Testis (tissue), 2 donors: ENCODE measurements at regions not wholly inside any gene's neighbourhood (a gene's known extent, or its start where the extent isn't known, plus 50 kb on each side); places are given as distances from the start of the nearest gene placed in this dataset.

Experiments used
- DNase-seq: peaks from one replicate; pipeline ENCODE4 v3.0.0-alpha.2; 2019
- H3K27ac ChIP-seq, 2 donors: fragments of 200-600 bp; sonication (generic); one replicate each; pipeline ENCODE4 v1.5.1; 2019
- H3K27me3 ChIP-seq: fragments of 200-600 bp; sonication (generic); one replicate; pipeline ENCODE4 v1.5.1; 2019
- H3K36me3 ChIP-seq: fragments of 200-600 bp; sonication (generic); one replicate; pipeline ENCODE4 v1.5.1; 2017; ENCODE audit warnings: low read depth; ENCODE audit errors: missing control alignments
- H3K4me1 ChIP-seq: fragments of 200-600 bp; sonication (generic); one replicate; pipeline ENCODE4 v1.5.1; 2019
- H3K4me3 ChIP-seq, 2 donors: fragments of 200-600 bp; sonication (generic); one replicate each; pipeline ENCODE4 v1.5.1; 2017 to 2019
- H3K9me3 ChIP-seq: fragments of 200-600 bp; sonication (generic); one replicate; pipeline ENCODE4 v1.5.1; 2017
- POLR2A ChIP-seq: fragments of 450-650 bp; IDR thresholded peaks from one replicate; pipeline ENCODE4 v1.6.1; 2017; ENCODE audit warnings: antibody characterized with exemption, mild to moderate bottlenecking, moderate library complexity
- WGBS, 2 donors: methylation state at CpG; one replicate each; pipeline ENCODE4 v1.1.5; 2018; 5-methylcytosine and 5-hydroxymethylcytosine counted together
- intact Hi-C: fragments of 100-400 bp; cut with DNase I; formaldehyde crosslinking; loops from one replicate; pipeline ENCODE4 v1.15.1; 2023; ENCODE audit warnings: low total_unique reads
- TF ChIP-seq, protein P1 (sequence below), 3 experiments: fragments of 450-650 bp in 2 of 3; fragments of 200-600 bp in 1 of 3; sonication (generic) in 1 of 3; IDR thresholded peaks; one replicate each; pipeline ENCODE4 v1.5.1; 2016 to 2019; ENCODE audit warnings: antibody characterized with exemption in 3 of 3, mild to moderate bottlenecking in 2 of 3, moderate library complexity in 1 of 3

DNA sequence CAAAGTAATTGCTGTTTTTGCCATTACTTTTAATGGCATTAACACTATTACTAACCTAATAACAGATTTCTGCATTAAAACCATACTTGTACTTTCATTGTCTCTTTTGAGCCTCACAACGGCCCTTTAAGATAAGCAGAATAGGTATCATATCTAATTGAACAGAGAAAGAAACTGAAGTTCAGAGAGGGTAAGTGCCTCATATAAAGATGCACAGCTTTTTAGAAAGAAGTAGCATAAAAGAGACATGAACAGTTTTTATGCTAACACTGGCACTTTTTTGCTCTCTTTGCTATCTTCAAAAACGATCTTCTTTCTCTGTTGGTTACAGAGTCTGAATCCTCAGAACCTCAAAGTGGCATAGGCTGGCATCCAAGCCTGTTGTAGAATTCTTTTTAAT, 102.9 kb upstream of the OR5AK2 start:
- H3K4me3 ChIP-seq, result no peak overlapping the region
- no peaks in the 10 kb centered on the region for H3K9me3 ChIP-seq
- intact Hi-C loops, result no loop called here
- H3K27me3 ChIP-seq, result no peaks in the 10 kb centered on the region
- no peaks in the 10 kb centered on the region for H3K36me3 ChIP-seq
- TF ChIP-seq POLR2A, result no peak
- TF ChIP-seq, protein P1, sequence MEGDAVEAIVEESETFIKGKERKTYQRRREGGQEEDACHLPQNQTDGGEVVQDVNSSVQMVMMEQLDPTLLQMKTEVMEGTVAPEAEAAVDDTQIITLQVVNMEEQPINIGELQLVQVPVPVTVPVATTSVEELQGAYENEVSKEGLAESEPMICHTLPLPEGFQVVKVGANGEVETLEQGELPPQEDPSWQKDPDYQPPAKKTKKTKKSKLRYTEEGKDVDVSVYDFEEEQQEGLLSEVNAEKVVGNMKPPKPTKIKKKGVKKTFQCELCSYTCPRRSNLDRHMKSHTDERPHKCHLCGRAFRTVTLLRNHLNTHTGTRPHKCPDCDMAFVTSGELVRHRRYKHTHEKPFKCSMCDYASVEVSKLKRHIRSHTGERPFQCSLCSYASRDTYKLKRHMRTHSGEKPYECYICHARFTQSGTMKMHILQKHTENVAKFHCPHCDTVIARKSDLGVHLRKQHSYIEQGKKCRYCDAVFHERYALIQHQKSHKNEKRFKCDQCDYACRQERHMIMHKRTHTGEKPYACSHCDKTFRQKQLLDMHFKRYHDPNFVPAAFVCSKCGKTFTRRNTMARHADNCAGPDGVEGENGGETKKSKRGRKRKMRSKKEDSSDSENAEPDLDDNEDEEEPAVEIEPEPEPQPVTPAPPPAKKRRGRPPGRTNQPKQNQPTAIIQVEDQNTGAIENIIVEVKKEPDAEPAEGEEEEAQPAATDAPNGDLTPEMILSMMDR (IDR thresholded peaks at IDR 0.05), result no peak
- H3K4me1 ChIP-seq, result peaks cover 3% of the 10 kb centered on the region
- H3K27ac ChIP-seq, result no peak overlapping the region
- WGBS, 2 donors, result 66 to 73% methylated on average over 2 of the region's 2 CpGs
- DNase-seq, result no peak

DNA sequence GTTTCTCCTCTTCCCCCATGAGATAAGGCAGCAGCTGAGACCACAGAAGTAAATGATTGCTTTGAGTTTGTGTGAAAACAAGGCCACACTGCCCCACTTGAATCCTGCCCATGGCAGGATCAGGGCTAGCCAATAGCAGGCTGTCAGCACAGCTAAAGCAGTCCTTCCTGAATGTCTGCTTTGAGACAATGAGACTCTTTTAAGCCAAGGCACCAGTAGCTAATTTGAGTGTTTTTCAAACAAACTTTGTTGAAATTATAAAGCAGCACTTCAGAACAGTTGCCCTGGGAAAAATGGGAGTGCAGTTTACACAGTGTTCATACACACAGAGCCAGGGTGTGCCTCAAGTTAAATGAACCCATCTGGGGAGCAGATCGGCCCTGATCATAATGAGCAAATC, 103.5 kb upstream of the OR5AK2 start:
- TF ChIP-seq, protein P1 (IDR thresholded peaks at IDR 0.05), result no peak
- TF ChIP-seq POLR2A, result no peak
- DNase-seq, result no peak
- Histone ChIP-seq H3K9me3 (no peaks in the 10 kb centered on the region), H3K27me3 (no peaks in the 10 kb centered on the region), H3K27ac (no peak overlapping the region), H3K36me3 (no peaks in the 10 kb centered on the region), H3K4me3 (no peak overlapping the region), H3K4me1 (peaks cover 3% of the 10 kb centered on the region)
- WGBS, 2 donors, result 28 to 37% methylated on average over 1 of the region's 1 CpG
- intact Hi-C loops, result no loop called here

DNA sequence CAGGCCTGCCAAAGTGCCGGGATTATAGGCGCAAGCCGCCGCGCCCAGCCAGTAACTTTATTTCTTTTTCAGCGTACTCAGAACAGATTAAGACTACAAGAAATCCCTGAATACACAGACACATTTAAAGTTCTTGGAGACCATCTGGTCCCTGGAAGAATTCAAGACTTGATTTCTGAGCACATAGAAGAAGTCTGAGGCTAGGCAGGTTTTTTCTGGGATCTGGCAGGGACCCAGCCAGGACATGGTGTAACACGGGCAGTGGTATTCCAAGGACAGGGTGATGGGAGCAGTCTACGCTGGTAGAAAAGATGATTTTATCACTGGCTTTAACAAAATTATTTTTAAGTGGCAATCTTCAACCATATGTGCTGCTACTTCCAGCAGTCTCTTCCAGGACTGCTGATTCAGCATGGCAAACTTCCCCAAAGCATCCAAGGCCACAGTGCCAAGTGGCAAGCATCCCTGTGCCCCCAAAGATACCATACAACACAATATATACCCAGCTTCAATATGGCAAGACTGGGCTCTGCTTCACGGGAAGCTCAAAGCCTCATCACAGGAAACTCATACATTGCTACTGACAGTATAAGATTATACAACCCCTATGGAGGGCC, 105.2 kb upstream of the OR5AK2 start:
- TF ChIP-seq, protein P1 (IDR thresholded peaks at IDR 0.05), result no peak
- TF ChIP-seq POLR2A, result no peak
- WGBS, 2 donors, result 63 to 75% methylated on average over 9 of the region's 9 CpGs
- intact Hi-C loops, result no loop called here
- Histone ChIP-seq H3K4me3 (no peak overlapping the region), H3K27me3 (no peaks in the 10 kb centered on the region), H3K36me3 (no peaks in the 10 kb centered on the region), H3K27ac (no peak overlapping the region), H3K4me1 (peaks cover 3% of the 10 kb centered on the region), H3K9me3 (no peaks in the 10 kb centered on the region)
- DNase-seq, result no peak

DNA sequence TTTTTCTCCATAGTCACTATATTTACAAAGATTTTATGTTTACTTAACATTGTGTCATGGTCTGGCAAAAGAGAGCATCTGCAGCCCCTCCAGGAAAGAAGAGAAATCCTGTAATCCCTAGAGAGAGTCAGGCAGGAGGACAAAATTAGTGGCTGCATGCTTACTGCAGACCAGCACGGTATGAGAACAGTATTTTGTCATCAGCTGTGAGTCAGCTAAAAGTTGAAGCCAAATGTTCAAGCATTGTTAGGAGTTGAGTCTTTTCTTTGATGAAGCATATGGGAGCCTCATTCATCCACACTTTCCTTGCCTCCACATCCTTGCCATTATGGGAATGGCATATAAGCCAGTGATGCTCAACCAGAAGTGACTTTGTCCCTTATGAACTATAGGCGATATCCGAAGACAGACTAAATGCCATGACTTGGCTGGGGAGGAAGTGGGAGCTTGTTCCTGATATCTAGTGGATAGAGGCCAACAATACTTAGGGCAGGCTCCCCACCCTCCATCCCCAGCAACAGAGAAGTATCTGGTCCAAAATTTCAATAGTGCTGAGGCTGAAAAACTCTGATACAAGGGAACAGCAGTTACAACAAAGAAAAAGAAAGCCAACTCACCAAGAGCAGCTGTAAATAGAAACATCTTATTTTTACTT, 112.0 kb upstream of the OR5AK2 start:
- WGBS, 2 donors, result 63 to 72% methylated on average over 3 of the region's 3 CpGs
- Histone ChIP-seq H3K4me1 (no peaks in the 10 kb centered on the region), H3K36me3 (no peaks in the 10 kb centered on the region), H3K9me3 (no peaks in the 10 kb centered on the region), H3K27ac (no peak overlapping the region), H3K4me3 (no peak overlapping the region), H3K27me3 (no peaks in the 10 kb centered on the region)
- TF ChIP-seq, protein P1 (IDR thresholded peaks at IDR 0.05), result no peak
- DNase-seq, result no peak
- intact Hi-C loops, result no loop called here

DNA sequence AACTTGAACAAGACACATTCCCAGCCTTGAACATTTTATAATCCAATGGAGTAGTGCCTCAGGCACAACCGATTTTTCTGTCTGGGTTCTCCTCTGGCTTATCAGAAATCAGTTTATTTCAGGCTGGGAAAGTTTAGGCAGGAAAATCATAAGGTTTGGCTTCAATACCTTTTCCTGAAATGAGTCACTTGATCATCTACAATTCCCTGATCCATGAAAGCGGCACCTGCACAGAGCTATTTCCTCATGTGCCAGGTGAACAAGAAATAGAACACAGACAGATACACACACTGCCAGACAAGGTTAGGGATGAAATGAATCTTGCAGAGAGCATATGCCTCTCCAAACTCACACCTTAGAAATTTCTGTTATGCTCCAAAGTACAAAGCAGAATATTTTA, 106.7 kb upstream of the OR9G4 start:
- 76 to 80% methylated on average over 2 of the region's 2 CpGs for WGBS, 2 donors
- no peak for DNase-seq
- H3K27ac ChIP-seq, result no peak overlapping the region
- no peak overlapping the region for H3K4me3 ChIP-seq
- no peaks in the 10 kb centered on the region for H3K9me3 ChIP-seq
- no peaks in the 10 kb centered on the region for H3K4me1 ChIP-seq
- no peaks in the 10 kb centered on the region for H3K27me3 ChIP-seq
- no peaks in the 10 kb centered on the region for H3K36me3 ChIP-seq
- intact Hi-C loops, result no loop called here
- TF ChIP-seq, protein P1 (IDR thresholded peaks at IDR 0.05), result no peak
- TF ChIP-seq POLR2A, result no peak
